SK-N-MC (cell line): ENCODE measurements at regions not wholly inside any gene's neighbourhood (a gene's known extent, or its start where the extent isn't known, plus 50 kb on each side); places are given as distances from the start of the nearest gene placed in this dataset.

ENCODE experiments used
- DNase-seq: peaks from one replicate; pipeline ENCODE4 v3.0.0-alpha.2; 2011; ENCODE audit warnings: low read depth, low spot score
- H3K27ac ChIP-seq: fragments of 200-600 bp; sonication (generic); 2 replicates; pipeline ENCODE4 v1.5.1; 2016; ENCODE audit warnings: mixed run types
- H3K36me3 ChIP-seq: fragments of 200-600 bp; sonication (generic); 2 replicates; pipeline ENCODE4 v1.6.1; 2017; ENCODE audit warnings: antibody characterized with exemption, low read length, mixed read lengths; ENCODE audit not compliant: insufficient read depth
- H3K4me3 ChIP-seq: fragments of 200-600 bp; sonication (generic); 2 replicates; pipeline ENCODE4 v1.5.1; 2016
- H3K9ac ChIP-seq: fragments of 200-600 bp; sonication (generic); 2 replicates; pipeline ENCODE4 v1.8.0; 2017; ENCODE audit warnings: mixed run types, mixed read lengths; ENCODE audit not compliant: insufficient read length
- H3K9me3 ChIP-seq: fragments of 200-600 bp; sonication (generic); 2 replicates; pipeline ENCODE4 v1.6.1; 2017; ENCODE audit warnings: low read depth, mild to moderate bottlenecking, antibody characterized with exemption, low read length, moderate library complexity, mixed read lengths
- EZH2 ChIP-seq: fragments of 200-600 bp; sonication (generic); IDR thresholded peaks from one replicate; pipeline ENCODE4 v1.6.1; 2017; ENCODE audit warnings: antibody characterized with exemption
- FOXP2 ChIP-seq: optimal IDR thresholded peaks from 2 replicates; pipeline ENCODE3; 2011; ENCODE audit warnings: mild to moderate bottlenecking, moderate library complexity; ENCODE audit not compliant: insufficient read depth; ENCODE audit errors: extremely low read length, control extremely low read depth
- POLR2AphosphoS5 ChIP-seq: IDR thresholded peaks from 2 replicates; pipeline ENCODE4 v1.6.1; 2012; ENCODE audit warnings: mild to moderate bottlenecking, low read depth, low read length, borderline replicate concordance

GRCh38 chr3:117217355-117217754 lies 507.8 kb downstream of the TUSC7 start:
- no peak for DNase-seq
- H3K9ac ChIP-seq: no peak overlapping the region
- no peak overlapping the region for H3K4me3 ChIP-seq
- no peaks in the 10 kb centered on the region for H3K36me3 ChIP-seq
- no peak overlapping the region for H3K27ac ChIP-seq
- peaks cover 6% of the 10 kb centered on the region; the same call in 1 of the 2 replicates for H3K9me3 ChIP-seq
- no peak for TF ChIP-seq POLR2AphosphoS5
- no peak for TF ChIP-seq FOXP2
- no peak for TF ChIP-seq EZH2

GRCh38 chr3:117217760-117218316 lies 508.3 kb downstream of the TUSC7 start:
- no peaks in the 10 kb centered on the region for H3K36me3 ChIP-seq
- TF ChIP-seq EZH2: no peak
- no peak for TF ChIP-seq FOXP2
- no peak for TF ChIP-seq POLR2AphosphoS5
- H3K9ac ChIP-seq: no peak overlapping the region
- no peak for DNase-seq
- H3K9me3 ChIP-seq: peaks cover 1% of the 10 kb centered on the region; the same call in 1 of the 2 replicates
- H3K27ac ChIP-seq: no peak overlapping the region
- H3K4me3 ChIP-seq: no peak overlapping the region

- H3K27ac ChIP-seq: peak overlapping the region; percentile 87
- DNase-seq: no peak
- no peak for TF ChIP-seq POLR2AphosphoS5
- peak overlapping the region; percentile 54 for H3K9ac ChIP-seq
- H3K36me3 ChIP-seq: no peaks in the 10 kb centered on the region
- H3K4me3 ChIP-seq: peak overlapping the region; percentile 62
- no peaks in the 10 kb centered on the region for H3K9me3 ChIP-seq
Measured at GRCh38 chr3:117218641-117219048, 509.1 kb downstream of the TUSC7 start.

GRCh38 chr3:117219296-117219695 lies 509.7 kb downstream of the TUSC7 start:
- TF ChIP-seq EZH2: no peak
- no peaks in the 10 kb centered on the region for H3K9me3 ChIP-seq
- no peak for DNase-seq
- H3K4me3 ChIP-seq: peak overlapping the region; percentile 62
- peak overlapping the region; percentile 87 for H3K27ac ChIP-seq
- H3K36me3 ChIP-seq: no peaks in the 10 kb centered on the region
- H3K9ac ChIP-seq: peak overlapping the region; percentile 71

DNA sequence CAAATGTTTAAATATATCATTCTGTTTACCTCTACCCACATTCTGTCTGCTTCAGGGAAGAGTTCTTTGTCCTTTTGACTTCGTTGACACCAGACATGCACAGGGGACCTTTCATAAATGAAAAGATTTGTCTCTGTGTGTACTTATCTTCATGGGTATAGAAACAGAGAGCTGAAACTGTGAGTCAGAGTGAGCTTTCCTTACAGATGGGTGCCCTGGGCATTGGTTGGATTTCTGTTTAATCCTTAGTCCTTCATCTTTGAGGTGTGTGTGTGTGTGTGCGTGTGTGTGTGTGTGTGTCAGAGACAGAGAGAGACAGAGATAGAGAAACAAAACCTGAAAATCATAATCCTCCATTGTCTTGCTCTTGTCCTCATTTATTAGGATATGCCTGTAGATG lies 517.4 kb downstream of the TUSC7 start:
- Histone ChIP-seq H3K9ac (no peak overlapping the region), H3K27ac (no peak overlapping the region), H3K4me3 (no peak overlapping the region), H3K9me3 (no peaks in the 10 kb centered on the region), H3K36me3 (no peaks in the 10 kb centered on the region)
- TF ChIP-seq EZH2 (no peak), FOXP2 (no peak), POLR2AphosphoS5 (no peak)
- no peak for DNase-seq

- TF ChIP-seq FOXP2: no peak
- TF ChIP-seq EZH2: no peak
- no peak for TF ChIP-seq POLR2AphosphoS5
- Histone ChIP-seq H3K9ac (no peak overlapping the region), H3K36me3 (no peaks in the 10 kb centered on the region), H3K9me3 (no peaks in the 10 kb centered on the region), H3K27ac (no peak overlapping the region), H3K4me3 (no peak overlapping the region)
- no peak for DNase-seq
Measured at GRCh38 chr3:117228466-117228865, 518.9 kb downstream of the TUSC7 start.

DNA sequence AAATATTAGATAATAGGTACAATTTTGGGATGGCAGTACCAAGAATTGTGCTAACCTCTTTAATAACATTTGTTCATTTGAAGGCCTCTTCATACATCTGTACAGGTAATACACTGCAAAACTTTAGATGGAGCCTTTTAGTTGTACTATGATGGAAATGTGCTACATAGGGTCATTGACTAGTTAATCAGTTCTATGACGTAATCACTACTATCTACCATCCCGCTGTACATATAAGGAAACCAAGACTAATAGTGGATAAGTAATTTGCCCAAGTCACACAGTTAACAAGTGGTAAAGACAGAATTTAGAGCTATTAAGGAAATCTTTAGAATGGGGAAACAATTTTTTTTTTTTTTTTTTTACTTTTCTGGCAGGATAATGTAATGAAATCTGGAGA lies 521.3 kb downstream of the TUSC7 start:
- Histone ChIP-seq H3K27ac (no peak overlapping the region), H3K9ac (no peak overlapping the region), H3K36me3 (no peaks in the 10 kb centered on the region), H3K9me3 (no peaks in the 10 kb centered on the region), H3K4me3 (no peak overlapping the region)
- TF ChIP-seq POLR2AphosphoS5 (no peak), EZH2 (no peak), FOXP2 (no peak)
- no peak for DNase-seq

GRCh38 chr3:117234331-117234730 lies 524.8 kb downstream of the TUSC7 start:
- Histone ChIP-seq H3K36me3 (no peaks in the 10 kb centered on the region), H3K4me3 (no peak overlapping the region), H3K9me3 (no peaks in the 10 kb centered on the region), H3K9ac (no peak overlapping the region), H3K27ac (no peak overlapping the region)
- DNase-seq: no peak
- TF ChIP-seq FOXP2: no peak
- no peak for TF ChIP-seq POLR2AphosphoS5
- no peak for TF ChIP-seq EZH2

DNA sequence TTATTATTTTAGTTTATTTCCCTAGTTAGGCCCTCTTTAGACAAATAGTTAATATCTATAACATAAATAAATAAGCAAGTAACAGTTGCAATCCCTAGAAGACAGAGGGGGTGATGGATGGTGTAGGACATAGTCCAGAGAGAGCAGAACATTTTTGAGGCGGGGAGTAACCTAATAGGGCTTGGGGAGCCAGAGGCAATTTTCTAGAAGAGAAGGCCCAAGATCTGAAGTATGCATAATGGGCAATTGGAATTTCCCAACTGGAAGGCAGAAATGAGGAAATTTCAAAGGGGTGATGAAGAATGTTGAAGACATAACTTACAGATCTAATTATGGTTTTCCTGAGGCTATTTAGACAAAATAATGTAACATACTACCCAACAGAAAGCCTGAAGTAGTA lies 525.7 kb downstream of the TUSC7 start:
- Histone ChIP-seq H3K9ac (no peak overlapping the region), H3K27ac (peak overlapping the region; percentile 71), H3K36me3 (no peaks in the 10 kb centered on the region), H3K9me3 (no peaks in the 10 kb centered on the region), H3K4me3 (peak overlapping the region; percentile 43)
- TF ChIP-seq EZH2 (no peak), POLR2AphosphoS5 (no peak), FOXP2 (no peak)
- no peak for DNase-seq
